H1 (cell line): ENCODE measurements at regions not wholly inside any gene's neighbourhood (a gene's known extent, or its start where the extent isn't known, plus 50 kb on each side); places are given as distances from the start of the nearest gene placed in this dataset.

Experiments
- CTCF ChIA-PET: fragments of 300-600 bp; sonication (Branson Sonifier 250); formaldehyde crosslinking; loops from one replicate; lab custom pipeline; 2021; ENCODE audit not compliant: partially characterized antibody; lab: Charles Lee
- POLR2A ChIA-PET: fragments of 300-600 bp; sonication (Branson Sonifier 250); formaldehyde crosslinking; loops from one replicate; lab custom pipeline; 2021; ENCODE audit warnings: inconsistent platforms; ENCODE audit not compliant: partially characterized antibody; lab: Charles Lee
- DNase-seq, 2 experiments: peaks; one replicate each; pipeline versions ENCODE4 v3.0.0 to v3.0.0-alpha.2; 2010 to 2022; ENCODE audit warnings: low spot score in 2 of 2, low read depth in 1 of 2, mixed read lengths in 1 of 2
- FAIRE-seq: peaks from 2 replicates; lab custom pipeline; 2011; peaks lifted over from hg19 to GRCh38; lab: Jason Lieb, UNC
- H2AFZ ChIP-seq: 2 replicates; pipeline ENCODE4 v1.8.1; 2012; ENCODE audit warnings: low read length, inconsistent platforms
- H2AK5ac ChIP-seq: 2 replicates; pipeline ENCODE4 v1.6.1; 2013; ENCODE audit warnings: low read depth, low read length
- H2BK120ac ChIP-seq: replicated peaks from 2 replicates; pipeline ENCODE3; 2013; ENCODE audit warnings: low read depth, low read length, inconsistent platforms
- H2BK12ac ChIP-seq: 2 replicates; pipeline ENCODE4 v1.6.1; 2013; ENCODE audit warnings: low read depth, low read length
- H2BK15ac ChIP-seq: 2 replicates; pipeline ENCODE4 v1.6.1; 2013; ENCODE audit warnings: low read length
- H2BK20ac ChIP-seq: 2 replicates; pipeline ENCODE4 v1.6.1; 2013; ENCODE audit warnings: low read length
- H2BK5ac ChIP-seq: 2 replicates; pipeline ENCODE4 v1.6.1; 2013; ENCODE audit warnings: low read depth, low read length
- H3K14ac ChIP-seq: 2 replicates; pipeline ENCODE4 v1.6.1; 2013; ENCODE audit warnings: inconsistent platforms; ENCODE audit not compliant: insufficient read length
- H3K18ac ChIP-seq: 2 replicates; pipeline ENCODE4 v1.6.1; 2013; ENCODE audit warnings: low read length; ENCODE audit errors: extremely low read depth
- H3K23ac ChIP-seq: 2 replicates; pipeline ENCODE4 v1.6.1; 2013; ENCODE audit warnings: inconsistent platforms; ENCODE audit not compliant: insufficient read length
- H3K23me2 ChIP-seq: 2 replicates; pipeline ENCODE4 v1.6.1; 2013; ENCODE audit warnings: low read depth, low read length
- H3K27ac ChIP-seq: 2 replicates; pipeline ENCODE4 v1.6.1; 2011; ENCODE audit warnings: low read depth, low read length, inconsistent platforms
- H3K27me3 ChIP-seq, 4 experiments: replicated peaks in 1 of 4; 1 replicate in 1 of 4; 2 replicates in 3 of 4; pipeline versions ENCODE4 v1.6.1 to v1.8.1; 2011 to 2013; ENCODE audit warnings: low read length in 3 of 4, mild to moderate bottlenecking in 3 of 4, inconsistent platforms in 2 of 4, mixed read lengths in 2 of 4, moderate library complexity in 1 of 4; ENCODE audit not compliant: control insufficient read depth in 3 of 4, insufficient read depth in 3 of 4; ENCODE audit errors: extremely low read depth in 1 of 4
- H3K36me3 ChIP-seq, 4 experiments: 2 replicates each; pipeline versions ENCODE4 v1.6.1 to v1.8.1; 2011 to 2013; ENCODE audit warnings: mild to moderate bottlenecking in 4 of 4, low read length in 3 of 4, moderate library complexity in 2 of 4, control low read depth in 1 of 4, inconsistent platforms in 1 of 4; ENCODE audit not compliant: insufficient read depth in 4 of 4, control insufficient read depth in 2 of 4
- H3K4ac ChIP-seq: replicated peaks from 2 replicates; pipeline ENCODE3; 2013; ENCODE audit warnings: low read length, low read depth, mixed read lengths, inconsistent platforms; ENCODE audit not compliant: insufficient read length
- H3K4me1 ChIP-seq, 4 experiments: replicated peaks in 1 of 4; 1 replicate in 1 of 4; 2 replicates in 3 of 4; pipeline versions ENCODE4 v1.6.1 to v1.8.1; 2011 to 2013; ENCODE audit warnings: low read length in 3 of 4, inconsistent platforms in 2 of 4, mixed read lengths in 1 of 4; ENCODE audit not compliant: insufficient read depth in 4 of 4, control insufficient read depth in 3 of 4
- H3K4me2 ChIP-seq, 2 experiments: 2 replicates each; pipeline versions ENCODE4 v1.6.1 to v1.8.1; 2011 to 2013; ENCODE audit warnings: low read depth in 2 of 2, low read length in 2 of 2, control low read depth in 1 of 2, inconsistent platforms in 1 of 2, mild to moderate bottlenecking in 1 of 2; ENCODE audit not compliant: insufficient read depth in 1 of 2
- H3K4me3 ChIP-seq, 4 experiments: fragments of 200-600, 300-600 bp in 1 of 4; sonication (generic), shearing (Covaris generic), sonication (Bioruptor Twin) in 1 of 4; 2 replicates each; pipeline versions ENCODE4 v1.5.1 to v1.8.1; 2011 to 2016; ENCODE audit warnings: low read length in 4 of 4, low read depth in 3 of 4, control low read depth in 2 of 4, inconsistent platforms in 2 of 4, mild to moderate bottlenecking in 2 of 4, mixed read lengths in 1 of 4, moderate library complexity in 1 of 4; ENCODE audit not compliant: insufficient read depth in 2 of 4; ENCODE audit errors: extremely low read depth in 1 of 4
- H3K56ac ChIP-seq: replicated peaks from 2 replicates; pipeline ENCODE3; 2013; ENCODE audit warnings: low read depth, mild to moderate bottlenecking, mixed read lengths, low read length, inconsistent platforms; ENCODE audit not compliant: insufficient read length
- H3K79me1 ChIP-seq: 2 replicates; pipeline ENCODE4 v1.6.1; 2013; ENCODE audit warnings: low read depth, low read length, control low read depth
- H3K79me2 ChIP-seq, 2 experiments: 2 replicates each; pipeline versions ENCODE4 v1.6.1 to v1.8.1; 2012 to 2013; ENCODE audit warnings: low read length in 2 of 2, mild to moderate bottlenecking in 2 of 2, inconsistent platforms in 1 of 2; ENCODE audit not compliant: insufficient read depth in 2 of 2, control insufficient read depth in 1 of 2
- H3K9ac ChIP-seq, 4 experiments: replicated peaks in 1 of 4; 1 replicate in 1 of 4; 2 replicates in 3 of 4; pipeline versions ENCODE4 v1.6.1 to v1.8.1; 2011 to 2013; ENCODE audit warnings: low read depth in 3 of 4, low read length in 3 of 4, control low read depth in 2 of 4, mild to moderate bottlenecking in 2 of 4, moderate library complexity in 2 of 4, inconsistent platforms in 1 of 4; ENCODE audit errors: extremely low read depth in 1 of 4
- H3K9me3 ChIP-seq, 2 experiments: 2 replicates each; pipeline versions ENCODE4 v1.6.1 to v1.8.1; 2012 to 2013; ENCODE audit warnings: mild to moderate bottlenecking in 2 of 2, moderate library complexity in 2 of 2, control low read depth in 1 of 2, inconsistent platforms in 1 of 2, low read depth in 1 of 2, low read length in 1 of 2, mixed read lengths in 1 of 2; ENCODE audit not compliant: insufficient read depth in 2 of 2
- H4K20me1 ChIP-seq, 2 experiments: replicated peaks in 1 of 2; 2 replicates each; pipeline versions ENCODE3 to v1.8.1; 2011 to 2013; ENCODE audit warnings: inconsistent platforms in 2 of 2, low read length in 2 of 2, mild to moderate bottlenecking in 1 of 2; ENCODE audit not compliant: insufficient read depth in 2 of 2, control insufficient read depth in 1 of 2
- H4K5ac ChIP-seq: 2 replicates; pipeline ENCODE4 v1.6.1; 2013; ENCODE audit warnings: low read length, low read depth, mixed read lengths, inconsistent platforms; ENCODE audit not compliant: insufficient read length
- H4K8ac ChIP-seq: 2 replicates; pipeline ENCODE4 v1.8.0; 2013; ENCODE audit warnings: mild to moderate bottlenecking, moderate library complexity, low read length, inconsistent platforms; ENCODE audit not compliant: insufficient read depth; ENCODE audit errors: extremely low read depth
- H4K91ac ChIP-seq: replicated peaks from 2 replicates; pipeline ENCODE3; 2013; ENCODE audit warnings: low read length, mixed read lengths, inconsistent platforms; ENCODE audit not compliant: insufficient read length
- ATF2 ChIP-seq: IDR thresholded peaks from 2 replicates; pipeline ENCODE4 v1.6.1; 2012; ENCODE audit warnings: low read length, inconsistent platforms
- EP300 ChIP-seq, 2 experiments: IDR thresholded peaks; 1 replicate in 1 of 2; 2 replicates in 1 of 2; pipeline ENCODE4 v1.6.1; 2011 to 2012; ENCODE audit warnings: low read depth in 2 of 2, low read length in 2 of 2, mild to moderate bottlenecking in 2 of 2, borderline replicate concordance in 1 of 2, inconsistent platforms in 1 of 2, moderate library complexity in 1 of 2
- GABPA ChIP-seq: IDR thresholded peaks from 2 replicates; pipeline ENCODE4 v1.6.1; 2011; ENCODE audit warnings: mild to moderate bottlenecking, low read length, moderate library complexity, borderline replicate concordance; ENCODE audit not compliant: insufficient read depth
- RAD21 ChIP-seq, 2 experiments: IDR thresholded peaks in 1 of 2; conservative IDR thresholded peaks in 1 of 2; 2 replicates each; pipeline ENCODE4 v1.6.1; 2011; ENCODE audit warnings: low read depth in 2 of 2, low read length in 2 of 2, improper control_type of control experiment in 1 of 2, inconsistent platforms in 1 of 2, mild to moderate bottlenecking in 1 of 2, moderate library complexity in 1 of 2
- RNF2 ChIP-seq: fragments of 200-900, 300-1000 bp; sonication (generic); IDR thresholded peaks from 2 replicates; pipeline ENCODE4 v1.7.1; 2016; ENCODE audit warnings: borderline replicate concordance, low read depth, mild to moderate bottlenecking, antibody characterized with exemption, low read length; ENCODE audit not compliant: poor library complexity, severe bottlenecking; ENCODE audit errors: missing control alignments
- WGBS, 2 experiments: shearing (Covaris generic) in 1 of 2; methylation state at CpG; one replicate each; pipeline versions ENCODE4 v1.1.6 to v1.1.7; 2013 to 2015; ENCODE audit warnings: low lambda C conversion rate in 2 of 2, mixed read lengths in 2 of 2, inconsistent platforms in 1 of 2, low coverage in 1 of 2, missing lambda C conversion rate in 1 of 2; ENCODE audit not compliant: insufficient replicate concordance in 2 of 2, insufficient coverage in 1 of 2, insufficient read length in 1 of 2; ENCODE audit errors: extremely low coverage in 1 of 2, missing lambda C conversion rate in 1 of 2; 5-methylcytosine and 5-hydroxymethylcytosine counted together

- WGBS, 2 experiments: 92% methylated on average over 1 of the region's 1 CpG; no CpG with 5 or more reads in 1 of the 2 experiments
- H4K91ac ChIP-seq: no peak overlapping the region
- CTCF ChIA-PET: interaction anchor here (1.6 kb wide), 1 partner anchor 40 kb away, joined by 3 read pairs; no protein-coding TSS in a partner anchor
Observed at GRCh38 chr11:15590132-15590531, 475.4 kb downstream of the INSC start.

More at GRCh38 chr11:15590132-15590531, 475.4 kb downstream of the INSC start:
- peaks cover 0 to 4% (median under 1%) of the 10 kb centered on the region in 4 experiments; a peak in 2 of 7 replicates for H3K4me1 ChIP-seq
- no peak overlapping the region for H2BK120ac ChIP-seq
- H3K9me3 ChIP-seq: peaks cover 3 to 8% of the 10 kb centered on the region in 2 experiments
- no peaks in the 10 kb centered on the region for H4K20me1 ChIP-seq
- no peak overlapping the region for H4K5ac ChIP-seq
- 0 out of 2 replicates have a peak overlapping the region, but pooled peaks have one; percentile 31 for H2BK15ac ChIP-seq
- no peak overlapping the region for H2BK5ac ChIP-seq
- H2AK5ac ChIP-seq: no peak overlapping the region
- POLR2A ChIA-PET: no interaction called here
- no peak for DNase-seq
- peaks cover 0 to 4% (median 1%) of the 10 kb centered on the region in 4 experiments; a peak in 2 of 8 replicates for H3K36me3 ChIP-seq
- TF ChIP-seq RAD21 (IDR thresholded peaks at IDR 0.05 in 1 of 2, conservative IDR thresholded peaks at IDR 0.05 in 1 of 2; ENCODE audit: low read depth in 2 of 2, low read length in 2 of 2) (no peak), ATF2 (no peak), GABPA (no peak), EP300 (IDR thresholded peaks at IDR 0.05; ENCODE audit: borderline replicate concordance in 1 of 2, low read depth in 2 of 2, low read length in 2 of 2) (no peak), RNF2 (no peak)
- TF ChIP-seq, all 59 proteins: peak for 0
- Histone ChIP-seq H3K27ac (no peak overlapping the region), H3K4me2 (no peak overlapping the region), H2BK12ac (no peak overlapping the region), H3K14ac (no peak overlapping the region), H2BK20ac (no peak overlapping the region), H2AFZ (no peak overlapping the region), H3K18ac (no peak overlapping the region), H3K23ac (no peak overlapping the region), H3K27me3 (no peaks in the 10 kb centered on the region), H3K79me1 (no peaks in the 10 kb centered on the region), H3K4ac (no peak overlapping the region), H3K23me2 (no peaks in the 10 kb centered on the region), H3K56ac (no peak overlapping the region), H3K79me2 (no peaks in the 10 kb centered on the region), H3K9ac (no peak overlapping the region), H3K4me3 (no peak overlapping the region), H4K8ac (no peak overlapping the region)
- no peak for FAIRE-seq
